Epithelial cell of prostate (primary cell): ENCODE measurements at regions not wholly inside any gene's neighbourhood (a gene's known extent, or its start where the extent isn't known, plus 50 kb on each side); places are given as distances from the start of the nearest gene placed in this dataset.
"Not testable (repeated sequence)": the region's sequence is repeated elsewhere in the genome, so short reads cannot be mapped to it uniquely, and the experiment has no call there.

ENCODE experiments used
- DNase-seq: peaks from one replicate; pipeline ENCODE4 v3.0.0-alpha.2; 2011; ENCODE audit warnings: low read depth, low spot score
- H3K27ac ChIP-seq: fragments of 450-650 bp; 2 replicates; pipeline ENCODE4 v1.5.1; 2017; ENCODE audit warnings: mild to moderate bottlenecking

DNA sequence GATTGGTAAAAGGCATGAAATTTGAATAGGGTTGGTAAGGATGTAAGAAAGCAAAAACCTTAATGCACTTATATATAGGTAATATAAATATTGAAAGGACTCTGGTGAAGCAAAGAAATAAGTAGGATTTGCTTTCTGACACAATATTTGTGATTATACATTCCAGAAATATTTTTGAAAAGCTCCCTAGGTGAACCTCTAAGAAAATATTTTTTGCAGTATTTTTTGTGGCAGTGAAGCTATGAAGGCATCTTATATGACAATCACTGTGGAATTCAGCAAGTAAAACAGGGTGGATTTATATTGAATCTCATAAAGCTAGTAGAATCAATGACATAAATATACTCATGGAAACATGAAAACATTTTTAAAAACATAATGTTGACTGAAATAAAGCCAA, 119.6 kb upstream of the EPHA3 start:
- no peak overlapping the region for H3K27ac ChIP-seq
- no peak for DNase-seq

- H3K27ac ChIP-seq, result no peak overlapping the region
- peak; percentile 74 for DNase-seq
Measured at GRCh38 chr3:88988906-88989305, 118.5 kb upstream of the EPHA3 start.

DNA sequence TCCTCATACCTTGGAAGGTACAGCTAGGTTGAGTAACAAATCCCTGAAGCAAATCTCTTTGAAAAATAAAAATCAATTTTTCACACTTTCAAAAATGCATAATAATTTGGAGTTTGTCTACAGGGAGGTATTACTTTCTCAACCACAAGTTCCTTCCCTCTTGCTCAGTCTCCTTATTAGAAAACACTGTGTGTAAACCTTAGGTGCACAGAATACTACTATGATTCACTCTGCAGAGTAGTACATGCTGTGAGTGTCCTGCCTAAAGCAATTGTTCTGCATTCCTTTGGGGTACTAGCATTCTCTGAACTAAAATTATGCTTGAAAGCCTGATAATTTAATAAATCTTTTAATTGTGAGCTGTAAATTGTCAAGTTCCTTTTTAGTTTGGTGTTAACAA, 115.9 kb upstream of the EPHA3 start:
- no peak for DNase-seq
- H3K27ac ChIP-seq, result peak overlapping the region; percentile 11

DNA sequence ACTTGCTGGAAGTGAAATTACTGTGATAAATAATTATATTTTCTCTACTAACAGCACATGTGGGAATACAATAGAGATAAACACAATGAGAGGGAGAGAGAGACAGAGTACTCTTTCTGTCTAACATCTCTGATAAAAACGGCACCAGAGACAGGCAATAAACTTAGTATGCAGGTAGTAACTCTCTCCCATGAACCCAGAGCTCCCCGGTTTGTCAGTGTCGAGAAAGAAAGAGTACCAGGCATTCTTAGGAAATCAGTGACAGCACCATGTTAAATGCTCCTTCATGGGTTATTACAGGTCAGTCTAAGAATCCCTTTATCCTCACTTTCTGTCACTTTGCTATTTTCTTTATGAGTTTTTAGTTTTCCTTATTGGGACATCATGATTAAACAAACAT, 110.7 kb upstream of the EPHA3 start:
- H3K27ac ChIP-seq, result peak overlapping the region; percentile 64
- no peak for DNase-seq

DNA sequence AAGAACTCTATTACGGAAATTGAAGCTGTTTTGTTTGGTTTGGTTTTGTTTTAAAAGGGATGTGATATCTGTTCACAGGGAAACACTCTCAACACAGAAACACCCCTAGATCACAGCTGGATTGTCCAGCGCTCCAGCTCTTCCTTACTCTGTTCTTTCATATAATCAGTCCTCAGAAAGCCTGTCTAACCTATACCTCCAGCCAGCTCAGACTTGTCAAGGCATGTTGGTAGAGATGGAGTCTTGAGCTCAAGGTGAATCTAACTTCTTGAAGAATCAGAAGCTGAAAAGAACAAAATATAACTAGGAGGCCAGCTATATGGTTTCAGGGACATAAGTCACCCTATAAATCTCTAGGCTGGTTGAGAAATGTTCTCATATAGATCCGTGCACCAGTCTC, 110.2 kb upstream of the EPHA3 start:
- peak overlapping the region; percentile 64 for H3K27ac ChIP-seq
- peak; percentile 37 for DNase-seq

DNA sequence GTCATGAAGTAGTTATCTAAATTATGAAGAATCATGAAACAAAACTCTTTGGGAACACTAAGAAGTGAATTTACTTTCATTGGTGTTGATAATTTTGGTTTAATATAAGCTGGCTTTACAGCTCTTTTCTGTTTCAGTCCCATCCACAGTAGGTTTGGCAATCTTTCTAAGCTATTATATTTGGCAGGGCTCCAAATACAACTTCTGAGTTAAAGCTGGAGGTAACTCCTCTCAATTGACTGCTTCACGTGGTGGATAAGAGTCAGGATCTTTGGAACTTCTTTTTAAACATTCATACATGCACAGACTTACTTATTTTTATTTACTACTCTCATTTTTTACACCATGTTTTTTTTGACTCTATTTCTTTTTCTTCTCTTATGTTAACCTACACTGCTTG, 106.5 kb upstream of the EPHA3 start:
- H3K27ac ChIP-seq, result no peak overlapping the region
- DNase-seq, result no peak

- DNase-seq, result no peak
- H3K27ac ChIP-seq, result no peak overlapping the region
Measured at GRCh38 chr3:89002191-89002590, 105.2 kb upstream of the EPHA3 start.

DNA sequence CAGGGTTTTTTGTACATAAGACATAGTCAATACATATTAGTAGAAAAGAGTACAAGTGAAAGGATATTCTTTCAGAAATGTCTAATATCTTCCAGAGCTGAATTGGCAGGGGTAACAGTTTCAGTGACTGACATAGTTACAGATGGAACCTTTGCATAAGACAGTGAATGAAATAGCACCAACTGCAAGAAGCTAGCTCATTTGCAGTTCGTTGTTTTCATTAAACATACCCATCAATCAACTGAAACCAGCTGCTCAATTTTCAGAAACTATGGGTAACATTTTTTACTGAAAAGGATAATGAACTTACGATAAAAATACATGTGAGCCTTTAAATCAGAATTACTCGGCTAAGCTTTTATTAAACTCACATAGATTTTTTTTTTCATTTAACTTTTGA, 93.9 kb upstream of the EPHA3 start:
- no peak for DNase-seq
- H3K27ac ChIP-seq, result no peak overlapping the region

GRCh38 chr3:89017531-89017930, 89.9 kb upstream of the EPHA3 start:
- no peak for DNase-seq
- no peak overlapping the region for H3K27ac ChIP-seq

DNA sequence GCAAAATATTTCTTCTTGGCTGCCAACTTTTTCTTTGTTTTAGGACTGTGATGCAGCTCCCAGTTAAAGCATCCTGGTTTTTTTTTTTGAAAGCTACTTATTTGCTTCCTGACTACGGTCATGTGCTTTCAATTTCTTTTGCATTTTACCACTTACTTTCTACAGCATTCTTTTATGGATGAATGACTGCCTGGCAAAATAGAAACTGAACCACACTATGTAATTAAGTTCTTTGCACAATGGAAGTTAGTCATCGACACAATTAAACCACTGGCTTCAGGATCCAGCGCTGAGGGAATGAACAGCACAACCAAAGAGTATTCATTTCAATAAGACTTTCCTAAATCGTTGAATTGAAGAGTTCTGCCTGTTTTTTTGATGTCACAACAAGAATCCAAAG, 82.2 kb upstream of the EPHA3 start:
- H3K27ac ChIP-seq, result no peak overlapping the region
- DNase-seq, result peak; percentile 36

DNA sequence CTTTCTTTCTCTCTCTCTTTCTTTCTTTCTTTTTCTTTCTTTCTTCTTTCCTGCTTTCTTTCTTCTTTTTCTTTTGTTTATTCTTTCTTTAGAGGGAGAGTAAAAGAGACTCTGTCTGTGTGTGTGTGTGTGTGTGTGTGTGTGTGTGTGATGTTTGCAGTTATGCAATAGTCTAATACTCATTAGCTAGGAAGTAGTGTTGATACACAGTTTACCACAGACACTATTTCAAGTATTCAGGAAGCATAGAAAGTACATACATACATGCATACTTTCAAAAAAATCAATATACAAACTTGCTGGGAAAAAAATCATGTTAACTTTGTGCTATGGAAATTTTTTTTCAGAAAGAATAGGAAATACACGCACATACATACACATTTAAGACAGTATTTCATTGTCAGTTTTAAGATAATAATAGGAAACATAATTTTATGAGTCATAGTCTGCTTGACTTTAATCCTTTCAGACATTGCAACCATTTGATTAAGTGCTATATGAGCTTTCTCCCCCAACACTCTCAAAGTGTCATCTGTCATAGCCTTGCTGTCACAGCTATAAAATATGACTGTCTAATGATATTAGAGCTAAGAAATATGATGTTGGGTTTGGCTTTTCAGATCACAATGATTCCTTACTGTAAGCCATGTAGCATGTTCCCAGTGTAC, 74.9 kb upstream of the EPHA3 start:
- H3K27ac ChIP-seq, result no peak overlapping the region

GRCh38 chr3:89034723-89035122, 72.7 kb upstream of the EPHA3 start:
- H3K27ac ChIP-seq, DNase-seq: not testable (repeated sequence)

More for the DNA sequence above, 74.9 kb upstream of the EPHA3 start:
- DNase-seq, result peak; percentile 24

DNA sequence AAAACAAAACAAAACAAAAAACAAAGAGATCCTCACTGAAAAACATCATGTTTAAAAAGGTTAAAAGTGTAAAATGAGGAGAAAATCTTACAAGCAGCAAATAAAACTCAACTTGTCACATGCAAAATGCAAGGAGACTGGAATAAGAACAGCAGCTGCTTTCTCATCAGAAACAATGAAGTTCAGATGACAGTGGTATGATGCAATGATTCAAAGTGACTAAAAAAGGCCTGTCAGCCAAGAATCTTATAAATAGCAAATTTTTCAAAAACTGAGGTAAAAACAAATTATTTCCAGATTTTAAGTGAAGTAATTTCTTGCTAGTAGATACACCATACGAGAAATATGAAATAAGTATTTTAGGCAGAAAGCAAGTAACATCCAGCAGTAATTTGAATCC, 68.6 kb upstream of the EPHA3 start:
- DNase-seq, result no peak
- no peak overlapping the region for H3K27ac ChIP-seq

DNA sequence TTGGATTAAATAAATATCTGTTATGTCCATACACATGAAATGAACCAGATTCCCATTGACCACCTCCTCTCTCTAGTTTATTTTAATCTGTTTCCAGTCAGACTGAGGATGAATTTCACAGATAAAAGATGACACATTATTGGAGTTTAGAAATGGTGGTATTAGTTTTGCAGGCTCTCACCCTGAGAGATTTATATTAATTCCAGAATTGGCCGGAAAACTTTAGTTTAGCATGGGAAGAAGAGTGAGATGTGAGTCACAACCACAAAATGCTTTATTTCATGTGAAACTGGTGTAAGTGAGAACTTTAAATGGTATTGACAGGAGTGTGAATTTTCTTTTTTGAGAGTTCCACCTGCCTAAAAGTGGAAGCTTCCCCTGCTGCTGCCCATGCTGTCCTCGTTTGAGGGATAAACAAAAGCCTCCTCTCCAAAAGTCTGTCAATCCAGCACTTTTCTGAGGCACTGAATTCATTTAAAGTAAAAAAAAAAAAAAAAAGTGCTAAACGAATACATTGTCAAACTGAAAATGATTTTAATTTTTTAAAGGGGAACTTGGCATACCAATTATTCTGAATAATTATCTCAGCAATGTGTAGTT, 65.1 kb upstream of the EPHA3 start:
- H3K27ac ChIP-seq, result no peak overlapping the region
- DNase-seq, result no peak

- DNase-seq, result no peak
- no peak overlapping the region for H3K27ac ChIP-seq
Measured at GRCh38 chr3:89043406-89043932, 64.0 kb upstream of the EPHA3 start.

- no peak for DNase-seq
- no peak overlapping the region for H3K27ac ChIP-seq
Measured at GRCh38 chr3:89046661-89047060, 60.8 kb upstream of the EPHA3 start.

GRCh38 chr3:89049119-89049518, 58.3 kb upstream of the EPHA3 start:
- DNase-seq, result no peak
- H3K27ac ChIP-seq, result no peak overlapping the region

- no peak for DNase-seq
- H3K27ac ChIP-seq, result no peak overlapping the region
Measured at GRCh38 chr3:89052386-89052785, 55.0 kb upstream of the EPHA3 start.

GRCh38 chr3:89057398-89057797, 50.0 kb upstream of the EPHA3 start:
- DNase-seq, result no peak

More at GRCh38 chr3:89057398-89057797, 50.0 kb upstream of the EPHA3 start:
- H3K27ac ChIP-seq, result no peak overlapping the region
